RCC 7860 (cell line): ENCODE measurements at regions not wholly inside any gene's neighbourhood (a gene's known extent, or its start where the extent isn't known, plus 50 kb on each side); places are given as distances from the start of the nearest gene placed in this dataset.
"Not testable (repeated sequence)": the region's sequence is repeated elsewhere in the genome, so short reads cannot be mapped to it uniquely, and the experiment has no call there.

Experiments used
- DNase-seq: peaks from one replicate; pipeline ENCODE4 v3.0.0-alpha.2; 2015; ENCODE audit warnings: low spot score
- FAIRE-seq: peaks from 2 replicates; lab custom pipeline; 2012; peaks lifted over from hg19 to GRCh38; lab: Jason Lieb, UNC

GRCh38 chr7:68866200-68866570 lies 732.1 kb upstream of the AUTS2 start:
- FAIRE-seq: no peak
- no peak for DNase-seq

GRCh38 chr7:68866721-68867120 lies 731.6 kb upstream of the AUTS2 start:
- FAIRE-seq, DNase-seq: not testable (repeated sequence)

- DNase-seq: no peak
- no peak for FAIRE-seq
Observed at GRCh38 chr7:68868978-68869377, 729.3 kb upstream of the AUTS2 start.

- FAIRE-seq (no peak), DNase-seq (no peak)
Observed at GRCh38 chr7:68873616-68874015, 724.7 kb upstream of the AUTS2 start.

- DNase-seq (no peak), FAIRE-seq (no peak)
Observed at GRCh38 chr7:68875857-68876256, 722.4 kb upstream of the AUTS2 start.

- not testable (repeated sequence) for DNase-seq, FAIRE-seq
Observed at GRCh38 chr7:68887116-68887515, 711.2 kb upstream of the AUTS2 start.

GRCh38 chr7:68888971-68889385 lies 709.3 kb upstream of the AUTS2 start:
- DNase-seq (no peak), FAIRE-seq (no peak)

GRCh38 chr7:68892236-68892635 lies 706.0 kb upstream of the AUTS2 start:
- DNase-seq: peak; percentile 97
- peak; percentile 98 for FAIRE-seq

- FAIRE-seq (no peak), DNase-seq (no peak)
Observed at GRCh38 chr7:68893411-68893810, 704.9 kb upstream of the AUTS2 start.

GRCh38 chr7:68899156-68899555 lies 699.1 kb upstream of the AUTS2 start:
- not testable (repeated sequence) for FAIRE-seq, DNase-seq

- no peak for DNase-seq
- no peak for FAIRE-seq
Observed at GRCh38 chr7:68900096-68900495, 698.2 kb upstream of the AUTS2 start.

- DNase-seq (no peak), FAIRE-seq (no peak)
Observed at GRCh38 chr7:68904630-68905029, 693.6 kb upstream of the AUTS2 start.

- FAIRE-seq: no peak
- DNase-seq: no peak
Observed at GRCh38 chr7:68911754-68912153, 686.5 kb upstream of the AUTS2 start.

GRCh38 chr7:68914006-68914405 lies 684.3 kb upstream of the AUTS2 start:
- no peak for FAIRE-seq

GRCh38 chr7:68917041-68917651 lies 681.1 kb upstream of the AUTS2 start:
- no peak for DNase-seq
- FAIRE-seq: no peak

More at GRCh38 chr7:68914006-68914405, 684.3 kb upstream of the AUTS2 start:
- no peak for DNase-seq

GRCh38 chr7:68918621-68919020 lies 679.7 kb upstream of the AUTS2 start:
- FAIRE-seq: no peak
- DNase-seq: no peak

GRCh38 chr7:68922850-68923249 lies 675.4 kb upstream of the AUTS2 start:
- FAIRE-seq (no peak), DNase-seq (no peak)

- DNase-seq (no peak), FAIRE-seq (no peak)
Observed at GRCh38 chr7:68925241-68925640, 673.0 kb upstream of the AUTS2 start.

GRCh38 chr7:68929781-68930261 lies 668.5 kb upstream of the AUTS2 start:
- DNase-seq: peak; percentile 76
- FAIRE-seq: no peak

- FAIRE-seq (peak; percentile 85), DNase-seq (peak; percentile 63)
Observed at GRCh38 chr7:68936471-68937035, 661.7 kb upstream of the AUTS2 start.

- DNase-seq: no peak
- no peak for FAIRE-seq
Observed at GRCh38 chr7:68938151-68938550, 660.1 kb upstream of the AUTS2 start.

- DNase-seq (no peak), FAIRE-seq (no peak)
Observed at GRCh38 chr7:68943786-68944185, 654.5 kb upstream of the AUTS2 start.

GRCh38 chr7:68955656-68956055 lies 642.6 kb upstream of the AUTS2 start:
- FAIRE-seq: no peak

More at GRCh38 chr7:68955656-68956055, 642.6 kb upstream of the AUTS2 start:
- DNase-seq: no peak
